ENCODE measurements at regions not wholly inside any gene's neighbourhood (a gene's known extent, or its start where the extent isn't known, plus 50 kb on each side); places are given as distances from the start of the nearest gene placed in this dataset.

- no peak for DNase-seq (ENCODE audit: low read depth in 2 of 2)
Observed at GRCh38 chr6:23013776-23014175, 444.4 kb downstream of the HDGFL1 start.

DNA sequence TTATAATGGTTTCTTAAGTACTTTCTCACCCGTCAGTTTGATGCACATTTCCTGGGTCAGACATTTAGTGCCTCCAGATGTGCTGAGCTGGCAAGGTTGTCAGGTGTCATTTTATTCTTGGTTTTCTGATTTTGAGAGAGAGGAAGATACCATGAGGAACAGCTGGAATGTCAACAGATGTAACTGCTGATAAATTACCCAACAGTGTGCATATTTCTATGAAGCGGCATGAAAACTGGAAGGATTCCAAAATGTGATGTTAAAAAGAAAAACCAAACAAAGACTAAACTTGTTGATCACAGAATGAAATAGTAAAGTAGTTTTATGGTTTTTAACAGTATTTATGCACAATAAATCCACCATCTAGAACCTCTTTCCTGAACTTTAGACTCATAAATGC, 447.3 kb downstream of the HDGFL1 start:
- DNase-seq (ENCODE audit: low read depth in 2 of 2): peak in 1 of 2 experiments; percentile 11

- DNase-seq (ENCODE audit: low read depth in 2 of 2): no peak
Observed at GRCh38 chr6:23021487-23021886, 452.1 kb downstream of the HDGFL1 start.

DNA sequence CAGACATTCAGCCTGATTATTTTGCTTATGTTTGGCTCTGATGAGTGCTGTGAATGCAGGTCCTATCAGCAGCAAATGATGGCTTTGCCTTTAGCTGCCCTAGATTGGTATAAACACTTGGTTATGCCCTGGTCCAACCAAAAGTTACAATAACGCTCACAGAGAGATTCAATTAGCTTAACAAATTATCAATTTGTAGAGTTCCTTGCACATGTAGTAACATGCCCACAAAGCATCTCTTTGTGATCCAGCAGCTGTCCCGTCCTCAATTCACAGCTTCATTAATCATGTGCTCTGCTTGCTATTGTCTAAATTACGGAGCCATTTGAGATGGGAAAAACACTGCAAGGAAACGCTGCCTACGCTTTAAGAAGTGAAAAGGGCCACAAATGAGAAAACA, 457.9 kb downstream of the HDGFL1 start:
- DNase-seq (ENCODE audit: low read depth in 2 of 2): no peak

- no peak for DNase-seq (ENCODE audit: low read depth in 2 of 2)
Observed at GRCh38 chr6:23031986-23032385, 462.6 kb downstream of the HDGFL1 start.

DNA sequence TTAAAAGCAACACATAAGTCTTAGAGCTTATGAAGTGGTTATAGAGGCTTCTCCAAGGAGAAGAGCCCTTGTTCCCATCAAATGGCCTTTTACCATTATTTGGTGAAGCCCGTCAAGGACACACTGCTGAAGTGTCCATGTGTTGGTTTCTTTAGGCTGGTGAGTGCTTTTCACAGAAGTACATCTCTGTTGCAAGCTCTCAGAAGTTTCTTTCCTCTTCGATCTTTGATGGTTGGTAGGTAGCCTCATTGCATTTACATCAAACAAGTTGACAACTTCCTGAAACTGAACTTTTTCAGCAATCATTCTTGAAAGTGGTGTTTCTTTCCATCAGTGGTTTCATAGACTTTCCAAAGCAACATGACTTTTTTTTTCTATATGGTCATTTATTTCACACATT, 465.6 kb downstream of the HDGFL1 start:
- no peak for DNase-seq (ENCODE audit: low read depth in 2 of 2)

- DNase-seq (ENCODE audit: low read depth in 2 of 2): no peak
Observed at GRCh38 chr6:23036406-23036983, 467.1 kb downstream of the HDGFL1 start.

- no peak for DNase-seq (ENCODE audit: low read depth in 2 of 2)
Observed at GRCh38 chr6:23040899-23041298, 471.5 kb downstream of the HDGFL1 start.

DNA sequence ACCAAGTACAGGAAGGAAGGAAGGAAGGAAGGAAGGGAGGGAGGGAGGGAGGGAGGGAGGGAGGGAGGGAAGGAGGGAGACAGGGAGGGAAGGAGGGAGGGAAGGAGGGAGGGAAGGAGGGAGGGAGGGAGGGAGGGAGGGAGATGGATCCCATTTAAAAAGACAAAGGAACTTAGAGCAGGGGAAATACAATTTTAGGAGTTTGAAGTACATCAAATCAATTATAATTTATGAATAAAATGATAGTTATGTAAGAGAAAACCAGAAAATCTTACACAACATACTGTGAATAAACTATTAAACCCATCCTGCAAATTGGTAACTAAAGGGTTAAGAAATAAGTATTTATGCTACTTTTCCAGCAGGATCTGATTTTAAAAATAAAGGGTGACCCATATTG, 475.9 kb downstream of the HDGFL1 start:
- DNase-seq (ENCODE audit: low read depth in 2 of 2): no peak

DNA sequence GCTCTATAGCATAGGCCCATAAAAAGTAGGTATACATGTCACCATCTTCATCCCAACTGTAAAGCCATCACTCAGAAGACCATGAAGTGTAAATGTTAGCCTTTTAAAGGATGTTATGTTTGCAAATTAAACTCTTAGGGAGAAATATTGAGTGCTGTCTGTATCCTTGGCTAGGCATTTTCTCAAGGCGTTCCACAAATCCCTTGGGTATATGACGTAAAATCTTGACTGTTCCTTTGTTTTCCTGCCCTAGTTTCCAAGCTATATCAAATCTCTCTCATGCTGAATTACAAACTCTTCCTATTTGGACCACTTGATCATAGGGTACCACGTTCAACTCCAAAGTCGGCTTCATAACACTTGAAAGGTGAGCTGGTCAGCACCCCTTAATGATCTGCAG, 486.2 kb downstream of the HDGFL1 start:
- no peak for DNase-seq (ENCODE audit: low read depth in 2 of 2)

- DNase-seq (ENCODE audit: low read depth in 2 of 2): no peak
Observed at GRCh38 chr6:23073821-23074220, 504.5 kb downstream of the HDGFL1 start.

GRCh38 chr6:23077772-23078171, 508.4 kb downstream of the HDGFL1 start:
- DNase-seq (ENCODE audit: low read depth in 2 of 2): no peak

DNA sequence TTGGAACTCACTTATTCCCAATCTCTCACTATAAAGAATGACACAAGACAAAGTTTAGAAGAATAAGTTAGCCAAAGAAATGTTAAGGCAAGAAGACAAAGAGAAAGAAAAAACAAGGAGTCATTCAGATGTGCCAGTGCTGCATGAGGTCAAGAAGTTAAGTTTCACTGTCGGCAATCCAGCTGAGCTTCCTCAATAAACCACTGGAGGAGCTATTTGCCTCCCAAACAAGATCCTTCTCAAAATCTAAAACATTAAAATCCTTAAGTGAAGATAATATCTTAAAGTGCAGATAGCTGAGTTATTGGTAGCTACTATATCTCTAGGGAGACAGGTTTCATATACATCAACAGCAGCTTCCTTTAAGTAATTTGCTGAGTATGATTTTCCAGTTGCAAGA, 512.3 kb downstream of the HDGFL1 start:
- no peak for DNase-seq (ENCODE audit: low read depth in 2 of 2)

GRCh38 chr6:23086100-23086499, 516.7 kb downstream of the HDGFL1 start:
- no peak for DNase-seq (ENCODE audit: low read depth in 2 of 2)

DNA sequence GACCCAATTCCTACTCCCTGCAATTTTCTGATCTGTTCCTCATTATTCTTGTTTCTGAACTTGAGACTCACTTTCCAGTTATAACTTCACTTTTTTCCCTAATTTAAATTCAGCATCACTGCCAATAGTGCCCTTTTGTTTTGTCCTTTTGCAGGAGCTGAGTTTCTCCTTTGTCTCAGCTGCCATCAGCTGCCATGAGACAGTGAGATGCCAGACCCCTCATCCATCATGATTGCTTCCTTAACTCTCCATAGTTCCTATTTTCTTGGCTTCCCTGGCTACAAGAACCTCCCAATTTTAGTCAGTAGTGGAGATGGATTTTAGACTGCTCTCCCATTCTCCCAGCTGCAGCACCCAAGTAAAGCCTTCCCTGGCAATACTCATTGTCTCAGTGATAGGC, 518.1 kb downstream of the HDGFL1 start:
- no peak for DNase-seq (ENCODE audit: low read depth in 2 of 2)

GRCh38 chr6:23088761-23089160, 519.4 kb downstream of the HDGFL1 start:
- DNase-seq (ENCODE audit: low read depth in 2 of 2): no peak

DNA sequence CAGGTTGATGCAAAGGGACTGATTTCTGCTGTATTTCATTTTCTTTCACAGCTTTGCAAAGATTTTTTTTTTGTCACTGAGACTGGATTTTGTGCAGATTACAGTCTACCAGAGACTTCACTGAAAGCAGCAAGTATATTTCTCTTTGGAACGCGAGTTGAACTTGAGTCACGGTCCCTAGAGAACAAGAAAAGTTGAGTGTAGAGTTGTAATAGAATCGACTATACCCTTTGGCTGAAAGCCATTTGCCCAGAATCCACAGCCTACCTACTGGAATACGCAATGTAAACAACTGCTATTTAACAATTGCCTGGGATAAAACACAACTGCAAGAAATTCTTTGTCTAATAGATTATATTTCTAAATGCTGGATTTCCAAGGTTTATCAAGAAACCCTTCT, 520.6 kb downstream of the HDGFL1 start:
- no peak for DNase-seq (ENCODE audit: low read depth in 2 of 2)

DNA sequence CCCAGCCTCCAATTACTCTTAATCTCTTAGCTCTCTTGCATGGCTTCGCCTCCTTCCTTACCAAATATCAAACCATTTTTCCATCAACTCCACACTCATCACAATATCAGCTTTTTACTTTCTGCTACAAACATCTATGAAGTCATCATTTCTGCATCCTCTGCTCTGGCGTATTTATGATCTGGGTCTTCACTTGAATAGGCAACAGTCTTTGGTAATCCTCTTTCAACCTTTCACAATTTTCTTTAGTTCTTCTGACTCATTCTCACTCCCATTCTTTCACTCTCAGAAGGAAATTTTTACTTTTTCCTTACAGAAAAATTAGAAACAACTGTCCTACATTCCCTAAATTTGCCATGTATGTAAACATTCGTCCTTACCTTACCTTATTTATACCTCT, 522.4 kb downstream of the HDGFL1 start:
- DNase-seq (ENCODE audit: low read depth in 2 of 2): peak; percentile 20 to 31

DNA sequence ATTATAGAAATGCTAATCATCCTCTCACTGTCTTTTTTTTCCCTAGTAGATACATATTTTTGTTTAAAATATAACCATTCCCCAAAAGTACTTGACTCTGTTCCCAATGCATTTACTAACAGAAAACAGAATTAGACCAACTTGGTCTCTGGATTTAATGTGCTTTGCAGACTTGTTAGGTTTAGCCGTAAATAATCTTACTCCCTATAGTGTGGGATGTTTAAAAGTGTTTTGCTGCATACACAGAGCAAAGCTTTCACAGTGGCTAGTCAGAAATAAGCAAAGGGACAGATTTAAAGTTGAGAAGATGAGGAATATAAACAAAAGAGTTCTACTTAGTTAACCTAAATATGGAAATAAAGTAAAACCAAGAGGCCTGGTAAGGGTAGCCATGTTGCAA, 527.5 kb downstream of the HDGFL1 start:
- DNase-seq (ENCODE audit: low read depth in 2 of 2): no peak

- DNase-seq (ENCODE audit: low read depth in 2 of 2): peak in 1 of 2 experiments; percentile 19
Observed at GRCh38 chr6:23097566-23097965, 528.2 kb downstream of the HDGFL1 start.

DNA sequence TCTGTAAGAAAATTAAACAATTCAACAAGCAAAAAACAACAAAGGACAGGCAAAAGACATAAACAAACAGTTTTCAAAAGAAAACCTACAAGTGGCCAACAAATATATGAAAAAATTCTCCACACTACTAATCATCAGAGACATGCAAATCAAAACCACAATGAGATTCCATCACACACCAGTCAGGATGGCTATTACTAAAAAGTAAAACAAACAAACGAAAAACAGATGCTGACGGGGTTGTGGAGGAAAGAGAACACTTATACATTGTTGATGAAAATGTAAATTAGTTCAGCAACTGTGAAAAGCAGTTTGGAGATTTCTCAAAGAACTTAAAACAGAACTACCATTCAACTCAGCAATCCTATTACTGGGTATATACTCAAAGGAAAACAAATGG, 537.6 kb downstream of the HDGFL1 start:
- DNase-seq (ENCODE audit: low read depth in 2 of 2): peak; percentile 77 to 78

GRCh38 chr6:23111984-23112383, 542.6 kb downstream of the HDGFL1 start:
- DNase-seq (ENCODE audit: low read depth in 2 of 2): peak; percentile 45 to 60

DNA sequence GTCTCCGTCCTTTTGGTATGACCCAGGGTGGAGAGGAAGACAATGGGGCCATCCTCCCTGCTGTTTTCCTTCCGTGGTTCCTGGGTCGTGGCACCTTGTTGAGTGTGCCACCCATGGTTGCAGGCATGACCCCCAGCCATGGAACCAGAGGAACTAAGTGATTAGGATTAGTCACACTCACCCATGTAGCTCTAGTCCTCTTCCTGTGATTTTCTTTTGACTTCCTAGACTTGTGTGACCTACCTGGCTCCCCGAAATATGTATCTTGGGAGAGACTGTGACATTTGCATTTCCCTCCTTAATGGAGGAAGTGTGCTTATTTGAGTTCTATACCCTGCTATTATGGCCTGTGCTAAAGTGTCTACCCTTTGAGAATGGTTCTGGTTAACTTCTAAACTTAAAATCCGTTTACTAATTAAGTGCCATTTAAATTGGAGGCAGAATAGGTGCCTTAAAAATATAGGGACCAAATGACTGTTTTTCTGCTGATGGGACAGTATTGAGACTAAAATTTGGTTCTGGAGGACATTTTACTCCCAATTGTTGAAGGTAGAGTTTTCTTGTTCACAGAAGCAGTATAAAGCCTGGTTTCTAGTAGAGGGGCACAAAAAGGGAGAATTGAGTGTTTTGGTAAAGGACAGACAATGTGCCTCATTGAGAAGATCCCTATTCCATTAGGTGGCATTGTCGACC, 545.6 kb downstream of the HDGFL1 start:
- DNase-seq (ENCODE audit: low read depth in 2 of 2): no peak

- DNase-seq (ENCODE audit: low read depth in 2 of 2): no peak
Observed at GRCh38 chr6:23137611-23138010, 568.2 kb downstream of the HDGFL1 start.
